Activated T-cell treated with anti-CD3 and anti-CD28 coated beads, Interleukin-2, amount 50 U/mL, for 4 hours (primary cell): ENCODE measurements at regions not wholly inside any gene's neighbourhood (a gene's known extent, or its start where the extent isn't known, plus 50 kb on each side); places are given as distances from the start of the nearest gene placed in this dataset.
"Not testable (repeated sequence)": the region's sequence is repeated elsewhere in the genome, so short reads cannot be mapped to it uniquely, and the experiment has no call there.

Experiments used
- ATAC-seq, 2 donors: fragments of 200-7000 bp; cut with Tn5 transposase; one replicate each; pipeline ENCODE4 v1.10.0; 2021
- DNase-seq: peaks from one replicate; pipeline ENCODE4 v3.0.0-alpha.2; 2020
- H3K27me3 Mint-ChIP-seq: one replicate; pipeline ENCODE4 v1.8.0; 2021; ENCODE audit warnings: low read depth, mixed read lengths
- H3K36me3 Mint-ChIP-seq: one replicate; pipeline ENCODE4 v1.8.0; 2022; ENCODE audit warnings: mixed read lengths; ENCODE audit not compliant: insufficient read depth
- H3K4me1 Mint-ChIP-seq: one replicate; pipeline ENCODE4 v1.8.0; 2021; ENCODE audit warnings: low read depth, mixed read lengths
- H3K4me3 Mint-ChIP-seq: one replicate; pipeline ENCODE4 v1.8.0; 2021; ENCODE audit warnings: mild to moderate bottlenecking, moderate library complexity, mixed read lengths
- H3K9me3 Mint-ChIP-seq: one replicate; pipeline ENCODE4 v1.8.0; 2021; ENCODE audit warnings: mixed read lengths

DNA sequence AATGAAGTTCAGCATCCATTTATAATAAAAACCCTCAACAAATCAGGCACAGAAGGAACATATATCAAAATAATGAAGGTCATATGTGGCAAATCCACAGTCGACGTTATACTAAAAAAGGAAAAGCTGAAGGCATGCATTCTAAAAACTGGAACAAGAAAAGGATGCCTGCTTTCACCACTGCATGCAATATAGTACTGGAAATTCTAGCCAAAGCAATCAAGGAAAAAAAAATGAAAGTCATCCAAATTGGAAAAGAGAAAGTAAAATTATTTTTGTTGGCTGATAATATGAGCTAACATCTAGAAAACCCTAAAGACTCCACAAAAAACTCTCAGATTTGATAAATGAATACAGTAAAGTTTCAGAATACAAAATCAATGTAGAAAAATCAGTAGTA is 1123.2 kb downstream of the TBL1XR1 start:
- H3K9me3 Mint-ChIP-seq = peaks cover 10% of the 10 kb centered on the region
- no peaks in the 10 kb centered on the region for H3K4me1 Mint-ChIP-seq
- ATAC-seq (no peak), DNase-seq (no peak)
- H3K36me3 Mint-ChIP-seq = no peaks in the 10 kb centered on the region
- H3K27me3 Mint-ChIP-seq = no peaks in the 10 kb centered on the region
- no peak overlapping the region for H3K4me3 Mint-ChIP-seq

GRCh38 chr3:176071943-176072342 is 1125.3 kb downstream of the TBL1XR1 start:
- no peak for DNase-seq
- no peaks in the 10 kb centered on the region for H3K27me3 Mint-ChIP-seq
- H3K4me3 Mint-ChIP-seq = no peak overlapping the region
- no peaks in the 10 kb centered on the region for H3K4me1 Mint-ChIP-seq
- H3K9me3 Mint-ChIP-seq = peaks cover 6% of the 10 kb centered on the region
- H3K36me3 Mint-ChIP-seq = no peaks in the 10 kb centered on the region
- ATAC-seq = no peak

- Mint-ChIP-seq H3K9me3 (no peaks in the 10 kb centered on the region), H3K27me3 (no peaks in the 10 kb centered on the region), H3K4me1 (no peaks in the 10 kb centered on the region), H3K4me3 (no peak overlapping the region), H3K36me3 (no peaks in the 10 kb centered on the region)
- ATAC-seq = no peak
- DNase-seq = no peak
Observed at GRCh38 chr3:176068750-176069149, 1128.5 kb downstream of the TBL1XR1 start.

GRCh38 chr3:176058856-176059255 is 1138.4 kb downstream of the TBL1XR1 start:
- H3K36me3 Mint-ChIP-seq = no peaks in the 10 kb centered on the region
- no peak for DNase-seq
- no peak for ATAC-seq
- H3K4me1 Mint-ChIP-seq = no peaks in the 10 kb centered on the region
- H3K4me3 Mint-ChIP-seq = no peak overlapping the region
- H3K27me3 Mint-ChIP-seq = no peaks in the 10 kb centered on the region
- H3K9me3 Mint-ChIP-seq = peaks cover 6% of the 10 kb centered on the region

DNA sequence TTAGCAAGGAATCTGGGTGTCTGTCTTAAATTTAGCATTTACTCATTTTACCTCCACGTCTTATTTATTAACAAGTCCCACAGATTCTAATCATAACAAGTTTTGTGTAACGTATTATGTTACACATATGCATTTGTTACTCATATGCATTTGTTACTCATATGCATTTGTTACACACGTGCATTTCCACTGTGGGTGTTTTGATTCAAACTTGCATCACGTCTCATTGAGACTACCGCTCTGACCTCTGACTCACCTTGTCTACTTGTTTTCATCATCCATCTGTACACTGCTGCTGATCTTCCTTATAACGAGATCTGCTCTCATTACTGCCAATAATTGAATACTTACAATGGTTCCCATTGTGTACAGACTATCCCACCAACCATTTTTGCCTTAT is 1141.4 kb downstream of the TBL1XR1 start:
- H3K27me3 Mint-ChIP-seq = no peaks in the 10 kb centered on the region
- no peaks in the 10 kb centered on the region for H3K4me1 Mint-ChIP-seq
- H3K4me3 Mint-ChIP-seq = no peak overlapping the region
- no peaks in the 10 kb centered on the region for H3K36me3 Mint-ChIP-seq
- peaks cover 6% of the 10 kb centered on the region for H3K9me3 Mint-ChIP-seq
- no peak for DNase-seq
- ATAC-seq = no peak

DNA sequence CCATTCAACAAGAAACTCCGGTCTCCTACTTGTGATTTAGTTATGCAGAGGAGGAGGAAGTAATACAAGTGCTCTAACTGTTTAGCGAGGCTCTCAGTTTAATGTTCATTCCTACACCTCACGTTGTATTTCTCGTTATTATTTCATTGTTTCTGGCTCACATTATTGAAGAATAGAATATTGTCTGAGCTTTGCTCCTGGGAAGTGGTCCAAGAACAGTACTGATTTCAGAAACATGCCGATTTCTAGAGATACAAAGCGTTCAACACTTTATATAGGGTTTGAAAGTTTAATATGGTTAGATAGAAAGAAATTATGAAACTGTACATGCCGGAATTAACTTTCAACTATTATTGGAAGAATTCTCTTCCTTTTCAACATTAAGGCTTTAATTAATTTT is 1145.5 kb downstream of the TBL1XR1 start:
- no peak for DNase-seq
- Mint-ChIP-seq H3K4me1 (no peaks in the 10 kb centered on the region), H3K4me3 (no peak overlapping the region), H3K36me3 (no peaks in the 10 kb centered on the region), H3K9me3 (peaks cover 6% of the 10 kb centered on the region), H3K27me3 (no peaks in the 10 kb centered on the region)
- ATAC-seq = no peak

DNA sequence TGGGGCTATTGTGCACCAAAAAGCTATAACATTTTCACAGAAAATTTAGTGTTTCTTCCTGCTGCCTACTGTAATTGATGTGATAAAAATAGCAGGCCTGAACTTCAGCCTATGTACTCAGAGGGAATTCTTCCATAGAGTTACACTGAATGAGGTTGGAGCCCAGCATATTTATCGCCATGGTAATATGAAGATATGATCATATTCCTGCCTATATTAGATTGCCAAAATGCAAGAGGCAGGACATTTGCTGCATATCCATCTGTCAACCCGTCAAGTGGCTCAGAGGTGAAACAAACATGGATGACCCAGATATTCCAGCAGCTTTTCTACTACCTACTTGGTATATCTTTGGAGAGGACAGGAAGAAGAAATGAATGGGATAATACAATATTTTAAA is 1150.6 kb downstream of the TBL1XR1 start:
- no peak for DNase-seq
- peaks cover 7% of the 10 kb centered on the region for H3K9me3 Mint-ChIP-seq
- no peak for ATAC-seq
- no peaks in the 10 kb centered on the region for H3K27me3 Mint-ChIP-seq
- no peak overlapping the region for H3K4me3 Mint-ChIP-seq
- H3K4me1 Mint-ChIP-seq = no peaks in the 10 kb centered on the region
- no peaks in the 10 kb centered on the region for H3K36me3 Mint-ChIP-seq

DNA sequence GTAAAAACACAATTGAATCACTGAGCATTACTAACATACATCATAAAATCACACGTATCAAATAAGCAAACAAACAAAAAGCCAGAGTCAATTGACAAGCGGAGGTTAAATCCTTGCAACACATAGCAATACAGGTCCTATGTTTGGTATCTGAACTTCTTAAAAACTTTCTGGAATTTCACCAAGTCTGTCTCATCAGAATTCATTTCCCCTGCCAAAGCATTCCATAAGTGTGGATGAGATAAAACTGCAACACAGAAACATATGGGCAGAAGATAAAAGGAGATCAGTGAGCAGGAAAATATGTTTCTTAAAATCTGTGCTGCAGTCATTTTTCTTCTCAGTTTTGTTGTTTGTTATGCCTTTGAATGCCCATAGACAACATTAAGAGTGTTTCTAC is 1155.5 kb downstream of the TBL1XR1 start:
- no peaks in the 10 kb centered on the region for H3K36me3 Mint-ChIP-seq
- H3K27me3 Mint-ChIP-seq = no peaks in the 10 kb centered on the region
- H3K4me1 Mint-ChIP-seq = no peaks in the 10 kb centered on the region

GRCh38 chr3:176041185-176041584 is 1156.1 kb downstream of the TBL1XR1 start:
- no peaks in the 10 kb centered on the region for H3K27me3 Mint-ChIP-seq

More for the DNA sequence above, 1155.5 kb downstream of the TBL1XR1 start:
- Mint-ChIP-seq H3K9me3 (peaks cover 14% of the 10 kb centered on the region), H3K4me3 (no peak overlapping the region)
- no peak for DNase-seq
- ATAC-seq = no peak

DNA sequence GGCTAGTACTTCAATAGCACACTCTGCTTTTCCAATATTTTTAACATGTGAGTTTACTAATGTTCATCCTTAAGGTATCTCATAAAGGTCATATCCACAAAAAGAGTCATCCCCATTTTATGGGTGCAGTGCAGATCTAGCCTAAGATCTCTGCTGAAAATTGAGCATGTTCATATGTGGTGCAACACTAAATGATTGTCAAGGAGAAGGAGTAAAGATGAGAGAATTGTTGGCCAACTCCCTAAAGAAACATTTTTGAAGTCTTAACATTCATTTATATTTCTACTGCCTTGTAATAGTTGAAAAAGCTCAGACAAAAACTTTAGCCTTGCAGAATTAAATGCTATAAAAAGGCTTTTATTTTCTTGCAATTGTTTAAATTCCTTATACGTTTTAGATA is 1159.6 kb downstream of the TBL1XR1 start:
- no peak overlapping the region for H3K4me3 Mint-ChIP-seq
- H3K9me3 Mint-ChIP-seq = peaks cover 12% of the 10 kb centered on the region
- ATAC-seq (no peak), DNase-seq (no peak)
- H3K4me1 Mint-ChIP-seq = no peaks in the 10 kb centered on the region
- no peaks in the 10 kb centered on the region for H3K27me3 Mint-ChIP-seq
- H3K36me3 Mint-ChIP-seq = no peaks in the 10 kb centered on the region

More at GRCh38 chr3:176041185-176041584, 1156.1 kb downstream of the TBL1XR1 start:
- DNase-seq = no peak
- H3K4me3 Mint-ChIP-seq = no peak overlapping the region
- H3K4me1 Mint-ChIP-seq = no peaks in the 10 kb centered on the region
- peaks cover 14% of the 10 kb centered on the region for H3K9me3 Mint-ChIP-seq
- no peaks in the 10 kb centered on the region for H3K36me3 Mint-ChIP-seq
- no peak for ATAC-seq

- Mint-ChIP-seq H3K9me3 (peaks cover 8% of the 10 kb centered on the region), H3K4me3 (no peak overlapping the region), H3K36me3 (no peaks in the 10 kb centered on the region), H3K4me1 (no peaks in the 10 kb centered on the region), H3K27me3 (no peaks in the 10 kb centered on the region)
- no peak for ATAC-seq
- no peak for DNase-seq
Observed at GRCh38 chr3:176032043-176032442, 1165.2 kb downstream of the TBL1XR1 start.

GRCh38 chr3:176016203-176016602 is 1157.1 kb downstream of the NAALADL2 start:
- not testable (repeated sequence) for H3K27me3 Mint-ChIP-seq, ATAC-seq, DNase-seq, H3K4me1 Mint-ChIP-seq, H3K36me3 Mint-ChIP-seq, H3K9me3 Mint-ChIP-seq, H3K4me3 Mint-ChIP-seq

- not testable (repeated sequence) for H3K4me1 Mint-ChIP-seq, H3K36me3 Mint-ChIP-seq, H3K4me3 Mint-ChIP-seq, H3K27me3 Mint-ChIP-seq, DNase-seq, H3K9me3 Mint-ChIP-seq, ATAC-seq
Observed at GRCh38 chr3:176015228-176015627, 1156.1 kb downstream of the NAALADL2 start.

- ATAC-seq = no peak
Observed at GRCh38 chr3:176009256-176009655, 1150.1 kb downstream of the NAALADL2 start.

GRCh38 chr3:176005564-176005963 is 1146.4 kb downstream of the NAALADL2 start:
- Mint-ChIP-seq H3K4me3 (no peak overlapping the region), H3K36me3 (no peaks in the 10 kb centered on the region), H3K27me3 (no peaks in the 10 kb centered on the region), H3K4me1 (no peaks in the 10 kb centered on the region), H3K9me3 (peaks cover 4% of the 10 kb centered on the region)
- ATAC-seq (no peak), DNase-seq (no peak)

More at GRCh38 chr3:176009256-176009655, 1150.1 kb downstream of the NAALADL2 start:
- H3K36me3 Mint-ChIP-seq = no peaks in the 10 kb centered on the region
- H3K27me3 Mint-ChIP-seq = no peaks in the 10 kb centered on the region
- H3K4me3 Mint-ChIP-seq = no peak overlapping the region
- H3K4me1 Mint-ChIP-seq = no peaks in the 10 kb centered on the region
- peaks cover 3% of the 10 kb centered on the region for H3K9me3 Mint-ChIP-seq
- DNase-seq = no peak

DNA sequence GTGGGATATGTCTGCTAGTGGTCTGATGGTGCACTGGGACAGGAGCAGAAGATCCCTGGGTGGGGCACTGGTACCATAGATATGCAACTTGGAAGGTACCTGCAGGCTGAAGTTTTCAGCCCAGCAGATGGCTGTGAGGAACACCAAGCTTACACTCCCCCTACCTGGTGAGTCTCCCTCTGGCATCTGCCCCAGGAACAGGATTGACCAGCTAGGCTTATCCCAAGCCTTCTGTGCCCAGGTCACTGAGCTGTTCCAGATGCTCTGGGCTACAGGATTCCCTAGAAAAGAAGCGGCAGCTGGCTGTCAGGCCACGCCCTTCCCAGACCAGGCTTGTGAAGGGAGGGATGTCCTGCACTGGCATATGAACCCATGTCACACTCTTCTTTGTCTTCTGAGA is 1130.0 kb downstream of the NAALADL2 start:
- no peaks in the 10 kb centered on the region for H3K27me3 Mint-ChIP-seq
- H3K9me3 Mint-ChIP-seq = peaks cover 20% of the 10 kb centered on the region
- no peak overlapping the region for H3K4me3 Mint-ChIP-seq
- H3K4me1 Mint-ChIP-seq = no peaks in the 10 kb centered on the region
- DNase-seq (no peak), ATAC-seq (no peak)
- H3K36me3 Mint-ChIP-seq = no peaks in the 10 kb centered on the region
